B cell (primary cell): ENCODE measurements at regions not wholly inside any gene's neighbourhood (a gene's known extent, or its start where the extent isn't known, plus 50 kb on each side); places are given as distances from the start of the nearest gene placed in this dataset.

Experiments used
- ATAC-seq: fragments of 200-7000 bp; cut with Tn5 transposase; one replicate; pipeline ENCODE4 v1.10.0; 2021; ENCODE audit warnings: low read depth, mild to moderate bottlenecking, moderate number of reproducible peaks, moderate library complexity
- CTCF ChIA-PET: fragments of 350-600 bp; sonication (Branson Sonifier 250); formaldehyde crosslinking; loops from one replicate; lab custom pipeline; 2021; ENCODE audit warnings: antibody characterized with exemption, inconsistent platforms; lab: Charles Lee
- POLR2A ChIA-PET: fragments of 350-600 bp; sonication (Branson Sonifier 250); formaldehyde crosslinking; loops from one replicate; lab custom pipeline; 2021; ENCODE audit warnings: antibody characterized with exemption; lab: Charles Lee
- DNase-seq: peaks from one replicate; pipeline ENCODE4 v3.0.0; 2013
- H2AFZ ChIP-seq: 2 replicates; pipeline ENCODE4 v1.6.1; 2012; ENCODE audit warnings: mild to moderate bottlenecking, low read depth, low read length; ENCODE audit not compliant: insufficient read depth, poor library complexity, severe bottlenecking
- H3K27ac ChIP-seq, 2 donors: 1 replicate in 1 of 2; 2 replicates in 1 of 2; pipeline ENCODE4 v1.5.1; 2012 to 2013; ENCODE audit warnings: low read length in 2 of 2, mild to moderate bottlenecking in 2 of 2, moderate library complexity in 1 of 2
- H3K27me3 ChIP-seq, 4 experiments: fragments of 200-600 bp in 1 of 4; sonication (generic) in 1 of 4; replicated peaks in 1 of 4; 1 replicate in 2 of 4; 2 replicates in 2 of 4; pipeline versions ENCODE4 v1.6.1 to v1.7.0; 2013 to 2016; ENCODE audit warnings: low read length in 3 of 4, mild to moderate bottlenecking in 2 of 4, mixed read lengths in 1 of 4, moderate library complexity in 1 of 4; ENCODE audit not compliant: insufficient read depth in 4 of 4, control insufficient read depth in 3 of 4; ENCODE audit errors: control extremely low read depth in 1 of 4
- H3K36me3 ChIP-seq, 2 experiments: replicated peaks in 1 of 2; 1 replicate in 1 of 2; 2 replicates in 1 of 2; pipeline versions ENCODE4 v1.6.1 to v1.7.1; 2013; ENCODE audit warnings: low read length in 1 of 2; ENCODE audit not compliant: insufficient read depth in 2 of 2, control insufficient read depth in 1 of 2; ENCODE audit errors: control extremely low read depth in 1 of 2, extremely low read depth in 1 of 2
- H3K4me1 ChIP-seq, 2 donors: fragments of 200-600 bp in 1 of 2; sonication (generic) in 1 of 2; 1 replicate in 1 of 2; 2 replicates in 1 of 2; pipeline versions ENCODE4 v1.5.1 to v1.6.1; 2013 to 2017; ENCODE audit warnings: low read length in 2 of 2; ENCODE audit not compliant: control insufficient read depth in 2 of 2, insufficient read depth in 2 of 2
- H3K4me2 ChIP-seq: replicated peaks from 2 replicates; pipeline ENCODE3; 2012; ENCODE audit warnings: mild to moderate bottlenecking, low read depth, low read length; ENCODE audit not compliant: poor library complexity, severe bottlenecking
- H3K4me3 ChIP-seq, 5 experiments: fragments of 200-600 bp in 1 of 5; sonication (generic) in 1 of 5; 1 replicate in 3 of 5; 2 replicates in 2 of 5; pipeline versions ENCODE4 v1.5.1 to v1.7.0; 2011 to 2016; ENCODE audit warnings: low read length in 4 of 5, mild to moderate bottlenecking in 4 of 5, low read depth in 2 of 5, control low read depth in 1 of 5, moderate library complexity in 1 of 5; ENCODE audit not compliant: insufficient read depth in 1 of 5; ENCODE audit errors: control extremely low read depth in 1 of 5, extremely low read depth in 1 of 5
- H3K79me2 ChIP-seq: fragments of 200-600 bp; sonication (generic); one replicate; pipeline ENCODE4 v1.6.0; 2016; ENCODE audit warnings: low read length; ENCODE audit not compliant: control insufficient read depth, insufficient read depth
- H3K9ac ChIP-seq: fragments of 200-600 bp; sonication (generic); 2 replicates; pipeline ENCODE4 v1.6.1; 2017; ENCODE audit warnings: mild to moderate bottlenecking, low read length, moderate library complexity
- H3K9me3 ChIP-seq, 3 donors: one replicate each; pipeline versions ENCODE4 v1.6.1 to v1.7.1; 2013; ENCODE audit warnings: low read length in 2 of 3; ENCODE audit not compliant: control insufficient read depth in 2 of 3, insufficient read depth in 1 of 3; ENCODE audit errors: control extremely low read depth in 1 of 3
- H4K20me1 ChIP-seq: 2 replicates; pipeline ENCODE4 v1.6.0; 2012; ENCODE audit warnings: mild to moderate bottlenecking, low read length; ENCODE audit not compliant: insufficient read depth, control insufficient read depth, poor library complexity, severe bottlenecking
- H3K27ac Mint-ChIP-seq: one replicate; pipeline ENCODE4 v1.8.0; 2021; ENCODE audit warnings: mixed read lengths
- H3K27me3 Mint-ChIP-seq: one replicate; pipeline ENCODE4 v1.8.0; 2021; ENCODE audit warnings: mixed read lengths
- H3K4me1 Mint-ChIP-seq: one replicate; pipeline ENCODE4 v1.8.0; 2021; ENCODE audit warnings: mixed read lengths
- H3K4me3 Mint-ChIP-seq: one replicate; pipeline ENCODE4 v1.8.0; 2021; ENCODE audit warnings: mixed read lengths
- H3K9me3 Mint-ChIP-seq: one replicate; pipeline ENCODE4 v1.8.0; 2022; ENCODE audit warnings: mixed read lengths; ENCODE audit not compliant: insufficient read depth
- EZH2 ChIP-seq: IDR thresholded peaks from 2 replicates; pipeline ENCODE4 v1.6.1; 2012; ENCODE audit warnings: borderline replicate concordance, low read depth, mild to moderate bottlenecking, moderate library complexity, low read length; ENCODE audit not compliant: insufficient read depth, poor library complexity, severe bottlenecking
- WGBS: methylation state at CpG from one replicate; pipeline ENCODE4 v1.1.5; 2013; ENCODE audit warnings: missing lambda C conversion rate; ENCODE audit not compliant: insufficient coverage; 5-methylcytosine and 5-hydroxymethylcytosine counted together
- intact Hi-C: fragments of 100-400 bp; cut with micrococcal nuclease; formaldehyde crosslinking; loops from one replicate; pipeline ENCODE4 v1.10.0; 2022
- TF ChIP-seq, protein P1 (sequence below): fragments of 200-600 bp; IDR thresholded peaks from one replicate; pipeline ENCODE4 v1.8.0; 2022; ENCODE audit warnings: antibody characterized with exemption, mild to moderate bottlenecking

- ATAC-seq (no peak), DNase-seq (peak; percentile 8)
- Mint-ChIP-seq H3K27ac (no peak overlapping the region), H3K9me3 (no peaks in the 10 kb centered on the region), H3K4me1 (no peaks in the 10 kb centered on the region), H3K4me3 (no peak overlapping the region), H3K27me3 (peaks cover 8% of the 10 kb centered on the region)
- Histone ChIP-seq H3K36me3 (no peaks in the 10 kb centered on the region), H3K9me3 (peaks cover 0 to 13% (median 0%) of the 10 kb centered on the region in 3 donors), H4K20me1 (no peaks in the 10 kb centered on the region), H3K4me2 (no peak overlapping the region), H3K4me1 (no peaks in the 10 kb centered on the region), H3K27me3 (peaks cover 0 to 5% (median 0%) of the 10 kb centered on the region in 4 experiments), H3K79me2 (no peaks in the 10 kb centered on the region), H2AFZ (no peak overlapping the region), H3K4me3 (no peak overlapping the region), H3K9ac (no peak overlapping the region), H3K27ac (no peak overlapping the region)
- CTCF ChIA-PET: interaction anchor here (0.5 kb wide), 1 partner anchor 374 kb away, joined by 3 read pairs; no protein-coding TSS in a partner anchor
- WGBS: 12% methylated on average over 25 of the region's 25 CpGs
- TF ChIP-seq, protein P1, sequence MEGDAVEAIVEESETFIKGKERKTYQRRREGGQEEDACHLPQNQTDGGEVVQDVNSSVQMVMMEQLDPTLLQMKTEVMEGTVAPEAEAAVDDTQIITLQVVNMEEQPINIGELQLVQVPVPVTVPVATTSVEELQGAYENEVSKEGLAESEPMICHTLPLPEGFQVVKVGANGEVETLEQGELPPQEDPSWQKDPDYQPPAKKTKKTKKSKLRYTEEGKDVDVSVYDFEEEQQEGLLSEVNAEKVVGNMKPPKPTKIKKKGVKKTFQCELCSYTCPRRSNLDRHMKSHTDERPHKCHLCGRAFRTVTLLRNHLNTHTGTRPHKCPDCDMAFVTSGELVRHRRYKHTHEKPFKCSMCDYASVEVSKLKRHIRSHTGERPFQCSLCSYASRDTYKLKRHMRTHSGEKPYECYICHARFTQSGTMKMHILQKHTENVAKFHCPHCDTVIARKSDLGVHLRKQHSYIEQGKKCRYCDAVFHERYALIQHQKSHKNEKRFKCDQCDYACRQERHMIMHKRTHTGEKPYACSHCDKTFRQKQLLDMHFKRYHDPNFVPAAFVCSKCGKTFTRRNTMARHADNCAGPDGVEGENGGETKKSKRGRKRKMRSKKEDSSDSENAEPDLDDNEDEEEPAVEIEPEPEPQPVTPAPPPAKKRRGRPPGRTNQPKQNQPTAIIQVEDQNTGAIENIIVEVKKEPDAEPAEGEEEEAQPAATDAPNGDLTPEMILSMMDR: no peak
- no peak for TF ChIP-seq EZH2
- intact Hi-C loops: no loop called here
- POLR2A ChIA-PET: no interaction called here
Measured at GRCh38 chr16:5615868-5616642, 518.5 kb upstream of the EEF2KMT start.

DNA sequence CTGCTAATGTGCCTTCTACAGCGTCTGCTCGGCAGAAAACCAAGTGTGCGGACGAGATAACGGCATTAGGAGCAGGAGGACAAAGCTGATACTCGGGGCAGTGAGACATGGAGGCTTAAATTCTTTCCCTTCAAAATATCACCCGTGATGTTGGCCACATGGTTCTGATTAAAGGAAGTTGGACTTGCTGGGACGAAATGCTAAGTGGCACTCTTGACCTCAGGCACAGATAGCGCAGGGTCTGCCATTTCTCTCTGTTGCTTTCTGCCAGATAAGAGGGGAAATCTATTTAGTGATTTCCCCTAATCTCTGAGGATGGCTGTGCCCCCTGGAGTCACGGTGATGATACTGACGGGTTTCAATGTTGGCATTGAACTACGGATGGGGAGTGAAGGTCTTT, 509.6 kb upstream of the EEF2KMT start:
- POLR2A ChIA-PET: no interaction called here

More for the DNA sequence above, 509.6 kb upstream of the EEF2KMT start:
- Histone ChIP-seq H3K9me3 (peaks cover 0 to 4% (median 0%) of the 10 kb centered on the region in 3 donors), H3K27me3 (no peaks in the 10 kb centered on the region), H3K9ac (no peak overlapping the region), H3K27ac (no peak overlapping the region), H3K4me1 (no peaks in the 10 kb centered on the region), H3K4me2 (no peak overlapping the region), H3K79me2 (no peaks in the 10 kb centered on the region), H3K4me3 (no peak overlapping the region), H2AFZ (no peak overlapping the region), H4K20me1 (no peaks in the 10 kb centered on the region), H3K36me3 (no peaks in the 10 kb centered on the region)
- TF ChIP-seq, protein P1: no peak
- no peak for TF ChIP-seq EZH2
- H3K4me1 Mint-ChIP-seq: no peaks in the 10 kb centered on the region
- H3K4me3 Mint-ChIP-seq: no peak overlapping the region
- CTCF ChIA-PET: no interaction called here
- WGBS: 86% methylated on average over 10 of the region's 12 CpGs
- no peak overlapping the region for H3K27ac Mint-ChIP-seq
- H3K27me3 Mint-ChIP-seq: no peaks in the 10 kb centered on the region
- intact Hi-C loops: no loop called here
- DNase-seq: no peak
- ATAC-seq: no peak
- H3K9me3 Mint-ChIP-seq: no peaks in the 10 kb centered on the region
